Thymus (tissue), 11 donors: ENCODE measurements at regions not wholly inside any gene's neighbourhood (a gene's known extent, or its start where the extent isn't known, plus 50 kb on each side); places are given as distances from the start of the nearest gene placed in this dataset.

Experiments used
- DNase-seq, 9 donors: peaks; one replicate each; pipeline ENCODE4 v3.0.0-alpha.2; 2013; ENCODE audit warnings: low spot score in 9 of 9, low read depth in 6 of 9, missing footprints in 1 of 9
- H3K27ac ChIP-seq, 2 donors: one replicate each; pipeline ENCODE4 v1.5.1; 2013; ENCODE audit warnings: control low read depth in 1 of 2, low read depth in 1 of 2, low read length in 1 of 2, mild to moderate bottlenecking in 1 of 2, moderate library complexity in 1 of 2
- H3K27me3 ChIP-seq, 2 donors: one replicate each; pipeline ENCODE4 v1.5.1; 2013; ENCODE audit warnings: low read length in 1 of 2; ENCODE audit not compliant: control insufficient read depth in 2 of 2, insufficient read depth in 1 of 2
- H3K36me3 ChIP-seq, 2 donors: one replicate each; pipeline ENCODE4 v1.5.1; 2013; ENCODE audit warnings: low read length in 1 of 2, mild to moderate bottlenecking in 1 of 2, moderate library complexity in 1 of 2; ENCODE audit not compliant: control insufficient read depth in 2 of 2, insufficient read depth in 2 of 2
- H3K4me1 ChIP-seq, 2 donors: one replicate each; pipeline ENCODE4 v1.5.1; 2013; ENCODE audit warnings: low read length in 2 of 2; ENCODE audit not compliant: control insufficient read depth in 2 of 2, insufficient read depth in 2 of 2
- H3K4me3 ChIP-seq, 2 donors: one replicate each; pipeline ENCODE4 v1.5.1; 2013; ENCODE audit warnings: low read length in 2 of 2, control low read depth in 1 of 2, mild to moderate bottlenecking in 1 of 2
- H3K9me3 ChIP-seq, 2 donors: one replicate each; pipeline ENCODE4 v1.5.1; 2013; ENCODE audit warnings: low read length in 1 of 2, mild to moderate bottlenecking in 1 of 2; ENCODE audit not compliant: control insufficient read depth in 2 of 2, insufficient read depth in 1 of 2
- WGBS: extraction: QIAGEN DNeasy Blood & Tissue Kit; methylation state at CpG from one replicate; pipeline ENCODE4 v1.1.7; 2013; 5-methylcytosine and 5-hydroxymethylcytosine counted together
- donor health status: healthy.

DNA sequence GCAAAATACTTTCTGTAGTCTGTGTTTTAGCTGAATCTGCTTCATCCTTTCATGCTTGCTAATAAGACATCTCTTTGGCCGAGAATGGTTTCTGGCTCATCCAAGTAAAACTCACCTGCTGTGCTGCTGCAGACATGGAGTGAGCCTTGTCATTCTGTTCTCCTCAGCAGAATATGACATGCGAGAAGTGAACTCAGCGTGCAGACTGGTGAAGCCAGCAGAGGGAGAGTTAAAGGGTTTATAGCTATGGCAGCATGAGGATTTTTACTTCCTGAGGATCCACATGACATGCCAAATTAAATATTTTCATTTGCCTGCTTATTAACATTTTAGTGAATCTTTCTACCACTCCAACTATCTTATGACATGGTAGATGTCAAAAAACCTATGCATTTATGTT lies 658.4 kb upstream of the NECTIN3 start:
- no peaks in the 10 kb centered on the region for H3K36me3 ChIP-seq
- WGBS = 94% methylated on average over 3 of the region's 3 CpGs
- no peaks in the 10 kb centered on the region for H3K4me1 ChIP-seq
- H3K9me3 ChIP-seq = no peaks in the 10 kb centered on the region
- H3K27me3 ChIP-seq = no peaks in the 10 kb centered on the region
- no peak overlapping the region for H3K27ac ChIP-seq
- H3K4me3 ChIP-seq = no peak overlapping the region
- no peak for DNase-seq

DNA sequence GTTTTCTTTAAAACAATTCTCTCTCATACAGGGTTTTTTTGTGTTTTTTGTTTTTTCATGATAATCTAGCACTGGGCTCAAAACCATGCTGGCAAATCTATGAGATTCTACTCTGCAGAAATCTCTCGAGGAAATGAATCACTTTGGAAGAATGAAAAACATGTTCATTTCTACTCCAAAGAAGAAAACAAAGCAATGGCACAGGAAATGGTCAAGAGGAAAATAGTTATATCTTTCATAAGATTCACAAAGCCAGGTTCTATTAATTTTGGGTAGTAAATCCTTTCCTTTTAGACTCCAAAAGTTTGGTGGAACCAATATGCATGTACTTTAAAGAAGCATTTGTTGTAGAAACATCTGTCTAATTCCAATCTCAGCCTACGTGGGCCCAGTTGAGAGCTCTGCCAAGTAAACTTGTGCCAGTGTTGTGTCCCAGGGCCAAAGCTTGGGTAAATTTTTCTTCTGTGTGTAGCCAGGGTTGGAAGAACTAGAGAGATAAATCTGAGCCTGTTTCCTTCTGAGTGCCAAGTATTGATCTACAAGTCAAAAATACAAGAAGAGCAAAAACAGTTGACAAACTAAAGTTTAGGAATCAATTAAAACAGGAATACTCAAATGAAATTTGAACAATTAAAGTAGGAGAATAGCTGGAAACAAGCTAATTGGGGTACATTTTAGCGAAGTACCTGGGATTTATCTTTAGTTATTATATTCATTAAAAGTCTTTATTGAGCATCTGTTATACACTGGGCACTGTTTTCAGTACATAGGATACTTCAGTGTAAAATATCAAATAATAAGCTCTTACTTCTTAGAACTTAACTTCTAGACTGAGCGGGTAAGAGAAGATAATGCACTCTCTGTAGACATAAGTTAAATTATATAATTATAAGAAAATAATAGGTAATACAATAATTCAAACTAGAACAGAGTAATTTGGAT lies 657.5 kb upstream of the NECTIN3 start:
- H3K27ac ChIP-seq = no peak overlapping the region
- H3K36me3 ChIP-seq = no peaks in the 10 kb centered on the region
- DNase-seq = no peak
- H3K27me3 ChIP-seq = no peaks in the 10 kb centered on the region
- no peaks in the 10 kb centered on the region for H3K4me1 ChIP-seq
- WGBS = 70% methylated on average over 4 of the region's 4 CpGs
- no peaks in the 10 kb centered on the region for H3K9me3 ChIP-seq
- no peak overlapping the region for H3K4me3 ChIP-seq

DNA sequence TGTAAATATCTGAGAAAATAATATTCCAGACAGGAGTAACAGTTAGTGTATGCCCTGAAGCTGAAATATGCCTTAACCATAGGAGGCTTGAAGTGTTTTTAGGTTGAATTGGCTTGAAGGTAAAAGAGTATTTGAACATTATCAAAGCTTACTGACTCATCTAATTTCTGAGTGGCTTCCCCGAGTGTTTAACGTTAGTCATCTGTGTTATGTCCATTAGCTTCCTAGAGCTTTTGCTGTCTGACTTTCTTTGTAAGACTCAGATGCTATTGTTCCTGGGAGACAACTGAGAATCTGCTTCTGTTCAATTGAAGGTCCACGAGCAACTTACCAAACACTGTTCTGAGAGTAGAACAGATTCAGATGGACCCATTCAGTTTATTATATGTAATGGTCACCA lies 656.8 kb upstream of the NECTIN3 start:
- 91% methylated on average over 3 of the region's 3 CpGs for WGBS
- Histone ChIP-seq H3K36me3 (no peaks in the 10 kb centered on the region), H3K27me3 (no peaks in the 10 kb centered on the region), H3K4me1 (no peaks in the 10 kb centered on the region), H3K27ac (no peak overlapping the region), H3K4me3 (no peak overlapping the region), H3K9me3 (no peaks in the 10 kb centered on the region)
- no peak for DNase-seq

DNA sequence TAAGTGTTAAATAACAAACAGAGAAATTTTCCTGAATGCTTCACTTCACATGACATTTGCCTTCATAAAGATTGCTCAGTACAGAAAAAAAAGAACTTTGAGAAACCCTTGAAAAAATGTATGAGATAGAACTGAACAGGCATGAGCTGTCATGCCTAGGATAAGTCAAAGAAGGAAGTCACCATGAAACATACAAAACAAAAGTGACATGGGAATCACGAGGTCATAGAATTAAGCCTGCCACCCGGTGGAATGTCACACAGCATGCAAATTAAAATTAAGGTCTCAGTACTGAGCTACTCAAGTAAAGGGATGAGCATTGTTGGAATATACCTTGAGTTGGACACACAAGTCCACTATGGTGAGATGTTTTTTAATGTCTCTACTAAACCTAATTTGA lies 652.5 kb upstream of the NECTIN3 start:
- no peak for DNase-seq
- H3K36me3 ChIP-seq = no peaks in the 10 kb centered on the region
- no peak overlapping the region for H3K4me3 ChIP-seq
- no peaks in the 10 kb centered on the region for H3K27me3 ChIP-seq
- H3K4me1 ChIP-seq = no peaks in the 10 kb centered on the region
- H3K9me3 ChIP-seq = no peaks in the 10 kb centered on the region
- WGBS = 38% methylated on average over 2 of the region's 2 CpGs
- no peak overlapping the region for H3K27ac ChIP-seq

DNA sequence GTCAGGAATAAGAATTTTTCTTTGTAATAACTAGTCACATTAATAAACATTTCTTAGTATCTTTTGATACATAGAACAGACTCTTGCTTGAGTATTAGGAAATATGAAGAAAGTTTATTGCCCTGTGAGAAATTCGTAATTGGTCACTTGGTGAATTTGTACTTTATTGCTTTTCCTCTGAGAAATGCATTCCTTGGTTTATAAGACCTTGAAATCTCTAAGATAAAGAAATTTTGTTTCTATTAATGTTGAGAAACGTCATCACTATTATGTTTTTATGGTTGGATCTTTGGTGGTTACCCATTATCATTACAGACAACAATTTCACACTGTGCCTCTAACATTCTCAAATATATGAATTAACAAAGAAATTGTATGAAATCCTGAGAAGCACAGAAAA lies 652.0 kb upstream of the NECTIN3 start:
- Histone ChIP-seq H3K4me1 (no peaks in the 10 kb centered on the region), H3K4me3 (no peak overlapping the region), H3K27ac (no peak overlapping the region), H3K27me3 (no peaks in the 10 kb centered on the region), H3K36me3 (no peaks in the 10 kb centered on the region), H3K9me3 (no peaks in the 10 kb centered on the region)
- no peak for DNase-seq
- 89% methylated on average over 2 of the region's 2 CpGs for WGBS

DNA sequence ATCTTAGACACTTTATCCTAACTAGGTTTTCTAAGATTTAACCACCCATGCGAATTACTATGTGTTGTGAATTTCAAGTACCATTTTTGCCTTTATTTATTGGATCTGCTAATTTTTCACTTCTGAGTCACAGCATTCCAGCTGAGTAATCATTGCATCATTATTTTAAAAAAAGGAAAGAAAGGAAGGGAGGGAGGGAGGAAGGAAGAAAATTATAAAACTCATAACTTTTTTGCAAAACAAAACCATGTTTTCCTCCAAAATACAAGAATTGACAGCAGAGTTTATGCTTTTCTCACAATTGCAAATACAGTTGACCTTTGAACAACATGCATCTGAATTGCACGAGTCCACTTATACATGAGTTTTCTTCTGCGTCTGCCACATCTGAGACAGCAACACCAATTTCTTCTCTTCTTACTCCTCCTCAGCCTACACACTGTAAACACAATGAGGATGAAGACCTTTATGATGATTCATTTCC lies 651.4 kb upstream of the NECTIN3 start:
- no peak for DNase-seq
- H3K27ac ChIP-seq = no peak overlapping the region

DNA sequence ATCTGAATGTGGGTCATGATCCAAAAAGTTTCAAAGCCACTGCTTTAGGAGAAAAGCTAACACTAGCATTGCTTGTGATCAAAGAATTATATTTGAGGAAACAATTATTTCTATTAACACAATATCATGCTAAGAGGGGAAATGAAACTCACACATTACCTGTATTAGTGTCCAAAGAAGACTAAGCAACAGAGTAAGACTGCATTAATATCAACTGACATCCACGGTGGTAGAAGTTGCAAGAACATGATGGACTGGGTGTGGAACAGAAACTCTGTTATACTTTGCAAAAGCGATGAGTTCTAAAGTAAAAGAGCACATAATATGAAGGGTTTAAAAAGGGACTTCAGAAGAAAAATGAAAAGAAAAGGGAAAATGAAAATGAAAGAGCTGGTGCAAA lies 648.3 kb upstream of the NECTIN3 start:
- H3K27ac ChIP-seq = no peak overlapping the region
- no peak overlapping the region for H3K4me3 ChIP-seq
- no peaks in the 10 kb centered on the region for H3K36me3 ChIP-seq
- no peaks in the 10 kb centered on the region for H3K4me1 ChIP-seq
- 94% methylated on average over 2 of the region's 2 CpGs for WGBS
- no peaks in the 10 kb centered on the region for H3K9me3 ChIP-seq
- no peaks in the 10 kb centered on the region for H3K27me3 ChIP-seq
- no peak for DNase-seq

More for the DNA sequence above, 651.4 kb upstream of the NECTIN3 start:
- Histone ChIP-seq H3K27me3 (no peaks in the 10 kb centered on the region), H3K9me3 (no peaks in the 10 kb centered on the region), H3K4me3 (no peak overlapping the region), H3K36me3 (no peaks in the 10 kb centered on the region), H3K4me1 (no peaks in the 10 kb centered on the region)
- WGBS = 95% methylated on average over 3 of the region's 3 CpGs

DNA sequence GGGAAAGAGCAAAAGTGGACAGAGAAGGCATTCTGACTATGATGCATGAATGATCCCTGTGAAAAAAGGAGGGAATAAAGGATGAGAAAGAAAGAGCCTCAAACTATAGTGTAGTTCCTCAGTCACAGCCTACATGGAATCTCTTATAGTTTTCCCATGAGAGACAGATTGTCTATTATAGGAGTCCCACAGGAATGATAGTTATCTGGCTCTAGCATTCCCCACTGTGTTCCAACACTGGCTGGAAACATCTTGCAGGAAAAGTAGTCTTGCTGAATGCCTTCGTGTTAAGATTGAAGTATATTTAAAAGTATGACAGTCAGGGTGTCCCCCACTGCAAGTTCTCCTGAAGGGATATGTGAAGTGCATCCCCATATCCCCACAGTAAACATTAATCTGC lies 641.5 kb upstream of the NECTIN3 start:
- DNase-seq = no peak
- no peaks in the 10 kb centered on the region for H3K4me1 ChIP-seq
- H3K36me3 ChIP-seq = no peaks in the 10 kb centered on the region
- H3K9me3 ChIP-seq = no peaks in the 10 kb centered on the region
- no peak overlapping the region for H3K4me3 ChIP-seq
- H3K27ac ChIP-seq = no peak overlapping the region
- WGBS = 90% methylated on average over 1 of the region's 1 CpG
- H3K27me3 ChIP-seq = no peaks in the 10 kb centered on the region

DNA sequence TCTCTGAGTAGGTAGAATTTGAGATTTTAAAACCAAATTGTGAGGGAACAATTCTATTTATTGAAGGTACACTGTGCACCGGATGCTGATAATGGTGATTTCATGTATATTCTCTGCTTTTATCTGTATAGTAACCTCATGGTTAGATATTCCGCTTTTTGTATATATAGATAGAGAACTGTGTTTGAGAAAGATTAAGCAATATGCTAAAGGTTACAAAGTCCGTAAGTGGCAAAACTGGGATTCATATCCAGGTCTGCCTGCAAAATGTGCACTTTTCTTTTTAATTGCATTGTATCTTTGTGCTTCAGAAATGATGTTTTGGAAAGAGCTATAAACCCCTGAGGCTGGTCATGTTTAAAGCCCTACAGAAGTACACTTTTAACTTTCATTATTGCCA lies 635.4 kb upstream of the NECTIN3 start:
- DNase-seq = no peak
- Histone ChIP-seq H3K27ac (no peak overlapping the region), H3K36me3 (no peaks in the 10 kb centered on the region), H3K4me1 (no peaks in the 10 kb centered on the region), H3K9me3 (no peaks in the 10 kb centered on the region), H3K27me3 (no peaks in the 10 kb centered on the region), H3K4me3 (no peak overlapping the region)
- 97% methylated on average over 3 of the region's 3 CpGs for WGBS
